Testis (tissue), 2 donors: ENCODE measurements at regions not wholly inside any gene's neighbourhood (a gene's known extent, or its start where the extent isn't known, plus 50 kb on each side); places are given as distances from the start of the nearest gene placed in this dataset.

ENCODE experiments used
- DNase-seq: peaks from one replicate; pipeline ENCODE4 v3.0.0-alpha.2; 2019
- H3K27ac ChIP-seq, 2 donors: fragments of 200-600 bp; sonication (generic); one replicate each; pipeline ENCODE4 v1.5.1; 2019
- H3K27me3 ChIP-seq: fragments of 200-600 bp; sonication (generic); one replicate; pipeline ENCODE4 v1.5.1; 2019
- H3K36me3 ChIP-seq: fragments of 200-600 bp; sonication (generic); one replicate; pipeline ENCODE4 v1.5.1; 2017; ENCODE audit warnings: low read depth; ENCODE audit errors: missing control alignments
- H3K4me1 ChIP-seq: fragments of 200-600 bp; sonication (generic); one replicate; pipeline ENCODE4 v1.5.1; 2019
- H3K4me3 ChIP-seq, 2 donors: fragments of 200-600 bp; sonication (generic); one replicate each; pipeline ENCODE4 v1.5.1; 2017 to 2019
- H3K9me3 ChIP-seq: fragments of 200-600 bp; sonication (generic); one replicate; pipeline ENCODE4 v1.5.1; 2017
- CTCF ChIP-seq, 3 experiments: fragments of 450-650 bp in 2 of 3; fragments of 200-600 bp in 1 of 3; sonication (generic) in 1 of 3; IDR thresholded peaks; one replicate each; pipeline ENCODE4 v1.5.1; 2016 to 2019; ENCODE audit warnings: antibody characterized with exemption in 3 of 3, mild to moderate bottlenecking in 2 of 3, moderate library complexity in 1 of 3
- POLR2A ChIP-seq: fragments of 450-650 bp; IDR thresholded peaks from one replicate; pipeline ENCODE4 v1.6.1; 2017; ENCODE audit warnings: antibody characterized with exemption, mild to moderate bottlenecking, moderate library complexity
- WGBS, 2 donors: methylation state at CpG; one replicate each; pipeline ENCODE4 v1.1.5; 2018; 5-methylcytosine and 5-hydroxymethylcytosine counted together
- intact Hi-C: fragments of 100-400 bp; cut with DNase I; formaldehyde crosslinking; loops from one replicate; pipeline ENCODE4 v1.15.1; 2023; ENCODE audit warnings: low total_unique reads

DNA sequence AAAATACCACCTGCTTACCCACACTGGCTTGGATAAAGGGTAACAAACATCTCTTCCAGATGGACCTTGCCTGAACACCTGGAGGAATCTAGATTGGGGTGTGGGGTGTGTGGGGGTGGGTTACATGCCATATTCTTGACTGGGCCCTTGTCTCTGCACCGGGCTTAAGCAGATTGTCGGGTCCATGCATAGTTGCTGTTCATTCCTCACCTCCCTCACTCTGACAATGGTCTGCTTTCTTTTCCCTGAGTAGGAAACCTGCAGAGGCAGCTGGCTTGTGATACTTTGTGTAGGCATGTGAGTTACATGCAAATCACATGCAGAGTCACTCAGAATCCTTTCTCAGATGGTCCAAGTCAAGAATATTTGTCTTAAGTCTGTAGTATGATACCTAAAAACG, 112.8 kb upstream of the GLS start:
- intact Hi-C loops, result no loop called here
- TF ChIP-seq POLR2A (no peak), CTCF (IDR thresholded peaks at IDR 0.05) (no peak)
- no peak overlapping the region for H3K4me3 ChIP-seq
- no peaks in the 10 kb centered on the region for H3K4me1 ChIP-seq
- H3K27ac ChIP-seq, result no peak overlapping the region
- H3K9me3 ChIP-seq, result no peaks in the 10 kb centered on the region
- no peaks in the 10 kb centered on the region for H3K27me3 ChIP-seq
- H3K36me3 ChIP-seq, result no peaks in the 10 kb centered on the region
- no peak for DNase-seq
- WGBS, 2 donors, result 69 to 71% methylated on average over 3 of the region's 3 CpGs

- intact Hi-C loops, result no loop called here
- DNase-seq, result no peak
- Histone ChIP-seq H3K4me1 (no peaks in the 10 kb centered on the region), H3K27me3 (no peaks in the 10 kb centered on the region), H3K27ac (no peak overlapping the region), H3K4me3 (no peak overlapping the region), H3K36me3 (no peaks in the 10 kb centered on the region), H3K9me3 (no peaks in the 10 kb centered on the region)
- TF ChIP-seq POLR2A (no peak), CTCF (IDR thresholded peaks at IDR 0.05) (no peak)
Measured at GRCh38 chr2:190769258-190769657, 111.4 kb upstream of the GLS start.

- no peak overlapping the region for H3K4me3 ChIP-seq
- H3K27ac ChIP-seq, result no peak overlapping the region
- H3K4me1 ChIP-seq, result no peaks in the 10 kb centered on the region
- DNase-seq, result no peak
- no peak for TF ChIP-seq CTCF (IDR thresholded peaks at IDR 0.05)
- TF ChIP-seq POLR2A, result no peak
- intact Hi-C loops, result no loop called here
- no peaks in the 10 kb centered on the region for H3K36me3 ChIP-seq
- H3K9me3 ChIP-seq, result no peaks in the 10 kb centered on the region
- no peaks in the 10 kb centered on the region for H3K27me3 ChIP-seq
Measured at GRCh38 chr2:190771726-190772125, 108.9 kb upstream of the GLS start.

- WGBS, 2 donors, result 94 to 96% methylated on average over 1 of the region's 1 CpG
Measured at GRCh38 chr2:190780594-190780993, 100.0 kb upstream of the GLS start.

GRCh38 chr2:190781604-190782198, 98.9 kb upstream of the GLS start:
- DNase-seq, result peak; percentile 40
- intact Hi-C loops, result no loop called here
- H3K36me3 ChIP-seq, result no peaks in the 10 kb centered on the region

More at GRCh38 chr2:190780594-190780993, 100.0 kb upstream of the GLS start:
- Histone ChIP-seq H3K27me3 (no peaks in the 10 kb centered on the region), H3K27ac (no peak overlapping the region), H3K9me3 (no peaks in the 10 kb centered on the region), H3K4me3 (no peak overlapping the region), H3K36me3 (no peaks in the 10 kb centered on the region), H3K4me1 (no peaks in the 10 kb centered on the region)
- intact Hi-C loops, result no loop called here
- no peak for TF ChIP-seq POLR2A
- no peak for DNase-seq

More at GRCh38 chr2:190781604-190782198, 98.9 kb upstream of the GLS start:
- 48 to 58% methylated on average over 4 of the region's 4 CpGs for WGBS, 2 donors
- no peak overlapping the region for H3K4me3 ChIP-seq
- H3K9me3 ChIP-seq, result no peaks in the 10 kb centered on the region
- H3K27ac ChIP-seq, result no peak overlapping the region
- TF ChIP-seq POLR2A, result no peak
- peak; percentile 11 to 53 (median 40) for TF ChIP-seq CTCF (IDR thresholded peaks at IDR 0.05)
- H3K27me3 ChIP-seq, result no peaks in the 10 kb centered on the region
- H3K4me1 ChIP-seq, result peaks cover 10% of the 10 kb centered on the region
